Activated CD4-positive, alpha-beta T cell treated with anti-CD3 and anti-CD28 coated beads, Interleukin-2, amount 10 ng/mL, durations not matched to agents 7 days and 5 days (primary cell): ENCODE measurements at regions not wholly inside any gene's neighbourhood (a gene's known extent, or its start where the extent isn't known, plus 50 kb on each side); places are given as distances from the start of the nearest gene placed in this dataset.
"Not testable (repeated sequence)": the region's sequence is repeated elsewhere in the genome, so short reads cannot be mapped to it uniquely, and the experiment has no call there.

Experiments
- CTCF ChIA-PET: fragments of 350-600 bp; sonication (Branson Sonifier 250); formaldehyde crosslinking; loops from one replicate; lab custom pipeline; 2021; ENCODE audit warnings: antibody characterized with exemption; lab: Charles Lee
- POLR2A ChIA-PET: fragments of 350-600 bp; sonication (Branson Sonifier 250); formaldehyde crosslinking; loops from one replicate; lab custom pipeline; 2021; ENCODE audit warnings: antibody characterized with exemption; lab: Charles Lee
- DNase-seq: peaks from one replicate; pipeline ENCODE4 v3.0.0-alpha.2; 2020
- H3K27ac Mint-ChIP-seq: one replicate; pipeline ENCODE4 v1.8.0; 2021; ENCODE audit warnings: mild to moderate bottlenecking, moderate library complexity, mixed read lengths
- H3K27me3 Mint-ChIP-seq: one replicate; pipeline ENCODE4 v1.8.0; 2021; ENCODE audit warnings: mixed read lengths
- H3K36me3 Mint-ChIP-seq: one replicate; pipeline ENCODE4 v1.8.0; 2021; ENCODE audit warnings: low read depth, mixed read lengths
- H3K4me1 Mint-ChIP-seq: one replicate; pipeline ENCODE4 v1.8.0; 2021; ENCODE audit warnings: mixed read lengths
- H3K4me3 Mint-ChIP-seq: one replicate; pipeline ENCODE4 v1.8.0; 2021; ENCODE audit warnings: mild to moderate bottlenecking, moderate library complexity, mixed read lengths
- H3K9me3 Mint-ChIP-seq: one replicate; pipeline ENCODE4 v1.8.0; 2021; ENCODE audit warnings: mixed read lengths

GRCh38 chr1:71294178-71294577, 213.3 kb upstream of the ZRANB2 start:
- H3K27me3 Mint-ChIP-seq, result no peaks in the 10 kb centered on the region
- H3K4me3 Mint-ChIP-seq, result no peak overlapping the region
- no peak for DNase-seq
- no peak overlapping the region for H3K27ac Mint-ChIP-seq
- no peaks in the 10 kb centered on the region for H3K36me3 Mint-ChIP-seq
- CTCF ChIA-PET, result no interaction called here
- POLR2A ChIA-PET, result no interaction called here
- peaks cover 3% of the 10 kb centered on the region for H3K9me3 Mint-ChIP-seq
- H3K4me1 Mint-ChIP-seq, result no peaks in the 10 kb centered on the region

GRCh38 chr1:71292203-71292602, 211.4 kb upstream of the ZRANB2 start:
- POLR2A ChIA-PET, result no interaction called here
- Mint-ChIP-seq H3K4me1 (no peaks in the 10 kb centered on the region), H3K4me3 (no peak overlapping the region), H3K27ac (no peak overlapping the region), H3K27me3 (no peaks in the 10 kb centered on the region), H3K36me3 (no peaks in the 10 kb centered on the region), H3K9me3 (peaks cover 3% of the 10 kb centered on the region)
- DNase-seq, result no peak
- CTCF ChIA-PET, result no interaction called here

- H3K27ac Mint-ChIP-seq, CTCF ChIA-PET, H3K36me3 Mint-ChIP-seq, H3K4me1 Mint-ChIP-seq, H3K27me3 Mint-ChIP-seq, H3K4me3 Mint-ChIP-seq, DNase-seq, POLR2A ChIA-PET, H3K9me3 Mint-ChIP-seq: not testable (repeated sequence)
These were observed 209.8 kb upstream of the ZRANB2 start for GRCh38 chr1:71290506-71291237.

GRCh38 chr1:71285529-71285928, 204.7 kb upstream of the ZRANB2 start:
- no peaks in the 10 kb centered on the region for H3K4me1 Mint-ChIP-seq
- ChIA-PET CTCF (no interaction called here), POLR2A (no interaction called here)
- H3K27me3 Mint-ChIP-seq, result no peaks in the 10 kb centered on the region
- H3K4me3 Mint-ChIP-seq, result no peak overlapping the region
- H3K9me3 Mint-ChIP-seq, result no peaks in the 10 kb centered on the region
- H3K36me3 Mint-ChIP-seq, result no peaks in the 10 kb centered on the region
- no peak for DNase-seq
- H3K27ac Mint-ChIP-seq, result no peak overlapping the region

- H3K27me3 Mint-ChIP-seq, result no peaks in the 10 kb centered on the region
- no peak for DNase-seq
- no peak overlapping the region for H3K27ac Mint-ChIP-seq
- CTCF ChIA-PET, result no interaction called here
- no peaks in the 10 kb centered on the region for H3K36me3 Mint-ChIP-seq
- H3K4me3 Mint-ChIP-seq, result no peak overlapping the region
- H3K4me1 Mint-ChIP-seq, result no peaks in the 10 kb centered on the region
- no peaks in the 10 kb centered on the region for H3K9me3 Mint-ChIP-seq
- POLR2A ChIA-PET, result no interaction called here
These were observed 195.6 kb upstream of the ZRANB2 start for GRCh38 chr1:71276466-71276865.

GRCh38 chr1:71273334-71273733, 192.5 kb upstream of the ZRANB2 start:
- no peak for DNase-seq
- no peak overlapping the region for H3K4me3 Mint-ChIP-seq
- ChIA-PET POLR2A (no interaction called here), CTCF (interaction anchor here (0.5 kb wide), 1 partner anchor 9 kb away, joined by 6 read pairs; no protein-coding TSS in a partner anchor)
- no peaks in the 10 kb centered on the region for H3K9me3 Mint-ChIP-seq
- H3K4me1 Mint-ChIP-seq, result no peaks in the 10 kb centered on the region
- H3K27me3 Mint-ChIP-seq, result no peaks in the 10 kb centered on the region
- H3K36me3 Mint-ChIP-seq, result no peaks in the 10 kb centered on the region
- H3K27ac Mint-ChIP-seq, result no peak overlapping the region

- no peak for DNase-seq
- H3K4me3 Mint-ChIP-seq, result no peak overlapping the region
- POLR2A ChIA-PET, result no interaction called here
- no peaks in the 10 kb centered on the region for H3K36me3 Mint-ChIP-seq
- no peaks in the 10 kb centered on the region for H3K9me3 Mint-ChIP-seq
- H3K27ac Mint-ChIP-seq, result no peak overlapping the region
- CTCF ChIA-PET, result no interaction called here
- no peaks in the 10 kb centered on the region for H3K4me1 Mint-ChIP-seq
- no peaks in the 10 kb centered on the region for H3K27me3 Mint-ChIP-seq
These were observed 189.6 kb upstream of the ZRANB2 start for GRCh38 chr1:71270394-71270915.

- ChIA-PET CTCF (no interaction called here), POLR2A (no interaction called here)
- Mint-ChIP-seq H3K36me3 (no peaks in the 10 kb centered on the region), H3K4me3 (no peak overlapping the region), H3K27me3 (no peaks in the 10 kb centered on the region), H3K27ac (no peak overlapping the region), H3K9me3 (no peaks in the 10 kb centered on the region), H3K4me1 (no peaks in the 10 kb centered on the region)
- DNase-seq, result no peak
These were observed 189.0 kb upstream of the ZRANB2 start for GRCh38 chr1:71269818-71270217.

GRCh38 chr1:71269179-71269578, 188.3 kb upstream of the ZRANB2 start:
- Mint-ChIP-seq H3K9me3 (no peaks in the 10 kb centered on the region), H3K4me1 (no peaks in the 10 kb centered on the region), H3K36me3 (no peaks in the 10 kb centered on the region), H3K4me3 (no peak overlapping the region), H3K27me3 (no peaks in the 10 kb centered on the region), H3K27ac (no peak overlapping the region)
- POLR2A ChIA-PET, result no interaction called here
- no peak for DNase-seq
- CTCF ChIA-PET, result no interaction called here

- CTCF ChIA-PET, result no interaction called here
- no peak for DNase-seq
- POLR2A ChIA-PET, result no interaction called here
- H3K27ac Mint-ChIP-seq, result no peak overlapping the region
- H3K27me3 Mint-ChIP-seq, result no peaks in the 10 kb centered on the region
- H3K9me3 Mint-ChIP-seq, result no peaks in the 10 kb centered on the region
- no peaks in the 10 kb centered on the region for H3K36me3 Mint-ChIP-seq
- no peaks in the 10 kb centered on the region for H3K4me1 Mint-ChIP-seq
- no peak overlapping the region for H3K4me3 Mint-ChIP-seq
These were observed 186.4 kb upstream of the ZRANB2 start for GRCh38 chr1:71267220-71267619.

GRCh38 chr1:71264039-71264438, 183.2 kb upstream of the ZRANB2 start:
- no peak overlapping the region for H3K27ac Mint-ChIP-seq
- no peak overlapping the region for H3K4me3 Mint-ChIP-seq
- POLR2A ChIA-PET, result no interaction called here
- no peaks in the 10 kb centered on the region for H3K36me3 Mint-ChIP-seq
- CTCF ChIA-PET, result interaction anchor here (0.6 kb wide), 1 partner anchor 9 kb away, joined by 6 read pairs; no protein-coding TSS in a partner anchor
- no peaks in the 10 kb centered on the region for H3K27me3 Mint-ChIP-seq
- no peak for DNase-seq
- H3K9me3 Mint-ChIP-seq, result no peaks in the 10 kb centered on the region
- H3K4me1 Mint-ChIP-seq, result no peaks in the 10 kb centered on the region

- H3K27ac Mint-ChIP-seq, result no peak overlapping the region
- POLR2A ChIA-PET, result no interaction called here
- H3K9me3 Mint-ChIP-seq, result no peaks in the 10 kb centered on the region
- CTCF ChIA-PET, result no interaction called here
- DNase-seq, result no peak
- no peaks in the 10 kb centered on the region for H3K36me3 Mint-ChIP-seq
- no peaks in the 10 kb centered on the region for H3K27me3 Mint-ChIP-seq
- no peak overlapping the region for H3K4me3 Mint-ChIP-seq
- no peaks in the 10 kb centered on the region for H3K4me1 Mint-ChIP-seq
These were observed 182.1 kb upstream of the ZRANB2 start for GRCh38 chr1:71262970-71263369.

GRCh38 chr1:71252900-71253299, 172.1 kb upstream of the ZRANB2 start:
- Mint-ChIP-seq H3K27me3 (no peaks in the 10 kb centered on the region), H3K27ac (no peak overlapping the region), H3K4me1 (no peaks in the 10 kb centered on the region), H3K9me3 (no peaks in the 10 kb centered on the region), H3K36me3 (no peaks in the 10 kb centered on the region), H3K4me3 (no peak overlapping the region)
- ChIA-PET CTCF (no interaction called here), POLR2A (no interaction called here)
- DNase-seq, result no peak

- CTCF ChIA-PET, result no interaction called here
- H3K4me3 Mint-ChIP-seq, result no peak overlapping the region
- H3K4me1 Mint-ChIP-seq, result no peaks in the 10 kb centered on the region
- H3K36me3 Mint-ChIP-seq, result no peaks in the 10 kb centered on the region
- H3K9me3 Mint-ChIP-seq, result no peaks in the 10 kb centered on the region
- no peak overlapping the region for H3K27ac Mint-ChIP-seq
- POLR2A ChIA-PET, result no interaction called here
- no peaks in the 10 kb centered on the region for H3K27me3 Mint-ChIP-seq
- DNase-seq, result no peak
These were observed 164.4 kb upstream of the ZRANB2 start for GRCh38 chr1:71245246-71245645.
